ENCODE measurements at regions not wholly inside any gene's neighbourhood (a gene's known extent, or its start where the extent isn't known, plus 50 kb on each side); places are given as distances from the start of the nearest gene placed in this dataset.

DNA sequence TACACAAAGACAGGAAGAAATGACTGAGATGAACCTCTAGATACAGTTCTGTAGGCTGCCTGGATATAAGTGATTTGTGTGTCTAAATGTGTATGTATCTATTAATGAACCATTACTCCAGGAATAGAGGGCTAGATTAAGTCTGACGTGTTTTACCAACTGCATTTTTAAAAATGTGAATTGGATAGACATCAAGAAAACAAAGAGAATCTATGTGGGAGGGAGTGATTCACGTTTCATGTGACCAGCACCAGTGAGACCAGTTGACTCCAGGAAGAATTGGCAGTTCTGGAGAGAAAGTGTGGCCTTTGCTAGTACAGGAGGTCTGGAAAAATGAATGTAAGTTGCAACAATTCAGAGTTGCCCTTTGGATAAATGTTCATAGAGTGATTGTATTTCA, 53.4 kb upstream of the RGS21 start:
- no peak for DNase-seq (ENCODE audit: insufficient read length, low spot score)
- no peak for TF ChIP-seq CTCF (IDR thresholded peaks at IDR 0.05; ENCODE audit: insufficient read depth, missing control alignments)
- FAIRE-seq = no peak

DNA sequence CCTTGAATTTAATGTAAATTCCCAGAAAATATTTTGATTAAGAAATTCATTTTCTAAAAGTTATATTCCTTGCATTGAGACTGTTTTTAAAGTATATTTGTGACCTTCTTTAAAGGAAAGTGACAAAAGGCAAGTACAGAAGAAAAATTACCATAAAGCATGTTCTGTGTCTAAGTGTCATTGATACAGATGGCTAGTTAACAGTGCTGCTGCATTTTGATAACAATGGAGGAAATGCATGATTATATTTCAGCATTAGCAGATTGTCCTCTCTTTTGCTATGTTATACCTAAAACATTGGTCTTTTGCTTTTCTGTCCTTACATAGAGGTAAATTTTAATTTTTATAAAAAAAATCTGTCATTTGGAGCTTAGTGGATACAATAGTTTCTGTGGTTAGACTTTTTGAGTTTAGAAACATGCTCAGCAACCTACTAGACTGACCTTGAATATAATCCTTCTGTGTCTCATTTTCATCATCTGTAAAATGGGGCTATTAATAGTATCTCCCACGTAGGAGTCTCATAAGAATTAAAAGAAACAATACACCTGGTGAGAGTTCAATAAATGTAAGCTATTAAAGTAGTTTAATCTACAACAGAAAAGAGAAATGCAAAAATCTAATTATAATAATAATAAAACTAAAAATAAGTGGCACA, 51.1 kb upstream of the RGS21 start:
- DNase-seq (ENCODE audit: insufficient read length, low spot score) = no peak
- FAIRE-seq = peak; percentile 74
- TF ChIP-seq CTCF (IDR thresholded peaks at IDR 0.05; ENCODE audit: insufficient read depth, missing control alignments) = no peak

- FAIRE-seq = no peak
- no peak for TF ChIP-seq CTCF (IDR thresholded peaks at IDR 0.05; ENCODE audit: insufficient read depth, missing control alignments)
- no peak for DNase-seq (ENCODE audit: insufficient read length, low spot score)
Observed at GRCh38 chr1:192266645-192267044, 50.1 kb upstream of the RGS21 start.
